ENCODE measurements at regions not wholly inside any gene's neighbourhood (a gene's known extent, or its start where the extent isn't known, plus 50 kb on each side); places are given as distances from the start of the nearest gene placed in this dataset.

- TF ChIP-seq GATA3 (IDR thresholded peaks at IDR 0.05; ENCODE audit: low read depth, low read length) (no peak), GATA2 (IDR thresholded peaks at IDR 0.05; ENCODE audit: low read depth, low read length) (no peak)
Observed at GRCh38 chr5:28703651-28704260, 1665.4 kb upstream of the CDH9 start.
